Ascending aorta (tissue), 2 donors: ENCODE measurements at regions not wholly inside any gene's neighbourhood (a gene's known extent, or its start where the extent isn't known, plus 50 kb on each side); places are given as distances from the start of the nearest gene placed in this dataset.

Experiments used
- DNase-seq, 2 donors: peaks; one replicate each; pipeline ENCODE4 v3.0.0-alpha.2; 2019; ENCODE audit warnings: low spot score in 2 of 2
- H3K27ac ChIP-seq, 2 donors: fragments of 200-600 bp; sonication (generic); one replicate each; pipeline ENCODE4 v1.5.1; 2016 to 2017; ENCODE audit warnings: mild to moderate bottlenecking in 1 of 2
- H3K27me3 ChIP-seq: fragments of 200-600 bp; sonication (generic); one replicate; pipeline ENCODE4 v1.5.1; 2017
- H3K36me3 ChIP-seq, 2 donors: fragments of 200-600 bp; sonication (generic); one replicate each; pipeline ENCODE4 v1.5.1; 2016
- H3K4me1 ChIP-seq, 2 donors: fragments of 200-600 bp; sonication (generic); one replicate each; pipeline ENCODE4 v1.5.1; 2016 to 2017; ENCODE audit warnings: mild to moderate bottlenecking in 1 of 2
- H3K4me3 ChIP-seq, 2 donors: fragments of 200-600 bp; sonication (generic); one replicate each; pipeline ENCODE4 v1.5.1; 2016 to 2017; ENCODE audit warnings: mild to moderate bottlenecking in 1 of 2
- H3K9me3 ChIP-seq, 2 donors: fragments of 200-600 bp; sonication (generic); one replicate each; pipeline ENCODE4 v1.5.1; 2016
- CTCF ChIP-seq, 3 experiments: fragments of 200-600 bp in 2 of 3; fragments of 450-650 bp in 1 of 3; sonication (generic) in 2 of 3; IDR thresholded peaks; one replicate each; pipeline ENCODE4 v1.5.1; 2016 to 2019; ENCODE audit warnings: antibody characterized with exemption in 3 of 3, mild to moderate bottlenecking in 1 of 3, moderate library complexity in 1 of 3
- intact Hi-C: fragments of 100-400 bp; cut with DNase I; formaldehyde crosslinking; loops from one replicate; pipeline ENCODE4 v1.15.1; 2023

- no peaks in the 10 kb centered on the region for H3K4me1 ChIP-seq
Measured at GRCh38 chr20:7090811-7091210, 323.3 kb downstream of the BMP2 start.

GRCh38 chr20:7091655-7092054, 324.2 kb downstream of the BMP2 start:
- intact Hi-C loops, result no loop called here
- Histone ChIP-seq H3K4me1 (no peaks in the 10 kb centered on the region), H3K9me3 (no peaks in the 10 kb centered on the region), H3K27me3 (no peaks in the 10 kb centered on the region), H3K27ac (no peak overlapping the region), H3K4me3 (no peak overlapping the region), H3K36me3 (no peaks in the 10 kb centered on the region)
- DNase-seq, result no peak
- no peak for TF ChIP-seq CTCF (IDR thresholded peaks at IDR 0.05)

More at GRCh38 chr20:7090811-7091210, 323.3 kb downstream of the BMP2 start:
- Histone ChIP-seq H3K27ac (no peak overlapping the region), H3K27me3 (no peaks in the 10 kb centered on the region), H3K4me3 (no peak overlapping the region), H3K9me3 (no peaks in the 10 kb centered on the region), H3K36me3 (no peaks in the 10 kb centered on the region)
- TF ChIP-seq CTCF (IDR thresholded peaks at IDR 0.05), result no peak
- no peak for DNase-seq
- intact Hi-C loops, result no loop called here

GRCh38 chr20:7094438-7094997, 327.0 kb downstream of the BMP2 start:
- no peak for DNase-seq
- H3K9me3 ChIP-seq, result peaks cover 0 to 6% of the 10 kb centered on the region in 2 donors
- no peaks in the 10 kb centered on the region for H3K27me3 ChIP-seq
- no peaks in the 10 kb centered on the region for H3K4me1 ChIP-seq
- peak in 1 of 3 experiments; percentile 10 for TF ChIP-seq CTCF (IDR thresholded peaks at IDR 0.05)
- H3K27ac ChIP-seq, result no peak overlapping the region
- no peak overlapping the region for H3K4me3 ChIP-seq
- no peaks in the 10 kb centered on the region for H3K36me3 ChIP-seq
- intact Hi-C loops, result no loop called here

GRCh38 chr20:7106910-7107309, 339.4 kb downstream of the BMP2 start:
- Histone ChIP-seq H3K36me3 (no peaks in the 10 kb centered on the region), H3K27me3 (no peaks in the 10 kb centered on the region), H3K4me1 (no peaks in the 10 kb centered on the region), H3K4me3 (no peak overlapping the region), H3K9me3 (no peaks in the 10 kb centered on the region), H3K27ac (no peak overlapping the region)
- TF ChIP-seq CTCF (IDR thresholded peaks at IDR 0.05), result no peak
- no peak for DNase-seq
- intact Hi-C loops, result no loop called here

- Histone ChIP-seq H3K4me3 (no peak overlapping the region), H3K4me1 (no peaks in the 10 kb centered on the region), H3K36me3 (no peaks in the 10 kb centered on the region), H3K27me3 (no peaks in the 10 kb centered on the region), H3K9me3 (no peaks in the 10 kb centered on the region), H3K27ac (no peak overlapping the region)
- no peak for TF ChIP-seq CTCF (IDR thresholded peaks at IDR 0.05)
- no peak for DNase-seq
- intact Hi-C loops, result no loop called here
Measured at GRCh38 chr20:7108929-7109328, 341.4 kb downstream of the BMP2 start.
